Endothelial cell of umbilical vein (primary cell): ENCODE measurements at regions not wholly inside any gene's neighbourhood (a gene's known extent, or its start where the extent isn't known, plus 50 kb on each side); places are given as distances from the start of the nearest gene placed in this dataset.

Source experiments
- EZH2 ChIP-seq: IDR thresholded peaks from 2 replicates; pipeline ENCODE4 v1.6.1; 2012; ENCODE audit warnings: borderline replicate concordance, low read depth, mild to moderate bottlenecking, moderate library complexity, low read length, inconsistent platforms; ENCODE audit not compliant: severe bottlenecking
- FOS ChIP-seq: IDR thresholded peaks from 2 replicates; pipeline ENCODE4 v1.6.1; 2011; ENCODE audit warnings: mild to moderate bottlenecking, low read length, moderate library complexity, borderline replicate concordance; ENCODE audit not compliant: insufficient read depth
- MAX ChIP-seq: IDR thresholded peaks from 2 replicates; pipeline ENCODE4 v1.6.1; 2011; ENCODE audit not compliant: insufficient read depth, insufficient read length
- MYC ChIP-seq: IDR thresholded peaks from one replicate; pipeline ENCODE4 v1.6.1; 2011; ENCODE audit warnings: mild to moderate bottlenecking, low read depth, low read length
- POLR2A ChIP-seq: IDR thresholded peaks from 2 replicates; pipeline ENCODE4 v1.6.1; 2012; ENCODE audit warnings: low read depth, mild to moderate bottlenecking, control low read depth, low read length
- POLR2AphosphoS5 ChIP-seq: IDR thresholded peaks from 2 replicates; pipeline ENCODE4 v1.6.1; 2012; ENCODE audit warnings: low read depth, mild to moderate bottlenecking, control low read depth, low read length, moderate library complexity; ENCODE audit not compliant: insufficient read depth
- TF ChIP-seq, protein P1 (sequence below), 2 donors: IDR thresholded peaks; 1 replicate in 1 of 2; 2 replicates in 1 of 2; pipeline ENCODE4 v1.5.1; 2011; ENCODE audit warnings: low read length in 2 of 2, mild to moderate bottlenecking in 2 of 2, moderate library complexity in 2 of 2, control low read depth in 1 of 2, inconsistent platforms in 1 of 2, low read depth in 1 of 2; ENCODE audit not compliant: insufficient read depth in 1 of 2; ENCODE audit errors: extremely low read depth in 1 of 2

- TF ChIP-seq, protein P1, sequence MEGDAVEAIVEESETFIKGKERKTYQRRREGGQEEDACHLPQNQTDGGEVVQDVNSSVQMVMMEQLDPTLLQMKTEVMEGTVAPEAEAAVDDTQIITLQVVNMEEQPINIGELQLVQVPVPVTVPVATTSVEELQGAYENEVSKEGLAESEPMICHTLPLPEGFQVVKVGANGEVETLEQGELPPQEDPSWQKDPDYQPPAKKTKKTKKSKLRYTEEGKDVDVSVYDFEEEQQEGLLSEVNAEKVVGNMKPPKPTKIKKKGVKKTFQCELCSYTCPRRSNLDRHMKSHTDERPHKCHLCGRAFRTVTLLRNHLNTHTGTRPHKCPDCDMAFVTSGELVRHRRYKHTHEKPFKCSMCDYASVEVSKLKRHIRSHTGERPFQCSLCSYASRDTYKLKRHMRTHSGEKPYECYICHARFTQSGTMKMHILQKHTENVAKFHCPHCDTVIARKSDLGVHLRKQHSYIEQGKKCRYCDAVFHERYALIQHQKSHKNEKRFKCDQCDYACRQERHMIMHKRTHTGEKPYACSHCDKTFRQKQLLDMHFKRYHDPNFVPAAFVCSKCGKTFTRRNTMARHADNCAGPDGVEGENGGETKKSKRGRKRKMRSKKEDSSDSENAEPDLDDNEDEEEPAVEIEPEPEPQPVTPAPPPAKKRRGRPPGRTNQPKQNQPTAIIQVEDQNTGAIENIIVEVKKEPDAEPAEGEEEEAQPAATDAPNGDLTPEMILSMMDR (IDR thresholded peaks at IDR 0.05; ENCODE audit: extremely low read depth in 1 of 2, insufficient read depth in 1 of 2, low read depth in 1 of 2, low read length in 2 of 2) = no peak
- no peak for TF ChIP-seq MAX
- no peak for TF ChIP-seq EZH2
- no peak for TF ChIP-seq FOS
- no peak for TF ChIP-seq POLR2A
- TF ChIP-seq POLR2AphosphoS5 = no peak
- TF ChIP-seq MYC = no peak
Observed at GRCh38 chr2:59921743-59922142, 631.7 kb downstream of the BCL11A start.
